Testis (tissue), 2 donors: ENCODE measurements at regions not wholly inside any gene's neighbourhood (a gene's known extent, or its start where the extent isn't known, plus 50 kb on each side); places are given as distances from the start of the nearest gene placed in this dataset.

Experiments
- CTCF ChIP-seq, 3 experiments: fragments of 450-650 bp in 2 of 3; fragments of 200-600 bp in 1 of 3; sonication (generic) in 1 of 3; IDR thresholded peaks; one replicate each; pipeline ENCODE4 v1.5.1; 2016 to 2019; ENCODE audit warnings: antibody characterized with exemption in 3 of 3, mild to moderate bottlenecking in 2 of 3, moderate library complexity in 1 of 3
- POLR2A ChIP-seq: fragments of 450-650 bp; IDR thresholded peaks from one replicate; pipeline ENCODE4 v1.6.1; 2017; ENCODE audit warnings: antibody characterized with exemption, mild to moderate bottlenecking, moderate library complexity

- no peak for TF ChIP-seq CTCF (IDR thresholded peaks at IDR 0.05)
- TF ChIP-seq POLR2A: no peak
Observed at GRCh38 chr12:115362339-115362976, 678.5 kb upstream of the TBX3 start.
